ENCODE measurements at regions not wholly inside any gene's neighbourhood (a gene's known extent, or its start where the extent isn't known, plus 50 kb on each side); places are given as distances from the start of the nearest gene placed in this dataset.

DNA sequence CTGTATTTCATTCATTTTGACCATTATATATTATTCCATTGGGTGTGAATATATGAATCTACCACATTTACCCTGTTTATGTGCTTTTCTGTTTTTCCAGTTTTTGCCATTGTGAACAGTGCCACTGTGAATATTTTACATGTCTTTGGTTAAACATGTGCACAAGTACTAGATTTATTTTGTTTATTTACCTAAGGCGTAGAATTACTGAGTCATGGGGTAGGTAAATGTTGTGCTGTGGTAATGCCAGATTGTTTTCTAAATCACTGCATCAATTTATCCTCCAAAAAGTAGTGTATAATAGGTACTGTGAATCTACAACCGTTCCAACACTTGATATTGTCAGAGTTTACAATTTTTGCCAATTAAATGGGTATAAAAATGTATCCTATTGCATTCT is 362.1 kb upstream of the AGTR1 start:
- no peak for DNase-seq

DNA sequence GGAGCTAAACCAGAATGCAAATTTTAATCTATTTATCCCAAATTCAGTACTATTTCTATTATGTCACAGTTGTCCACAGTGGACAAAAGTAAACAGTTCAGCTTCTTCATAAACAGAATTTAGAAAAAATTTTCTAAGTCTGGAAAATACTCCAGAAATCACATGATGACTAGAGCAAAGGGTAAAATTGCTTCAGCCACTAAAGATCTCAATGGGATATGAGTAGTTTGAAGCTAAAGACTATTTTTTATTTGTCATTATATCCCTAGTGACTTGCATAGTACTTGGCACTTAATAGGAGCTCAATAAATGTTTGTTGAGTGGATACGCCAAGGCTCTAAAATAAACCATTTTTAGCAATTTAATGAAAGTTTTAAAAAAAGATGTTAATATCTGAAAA is 354.3 kb upstream of the AGTR1 start:
- H3K27me3 Mint-ChIP-seq: no peaks in the 10 kb centered on the region
- H3K27ac Mint-ChIP-seq: no peak overlapping the region
- no peaks in the 10 kb centered on the region for H3K36me3 Mint-ChIP-seq
- CTCF ChIA-PET: no interaction called here
- DNase-seq: no peak
- H3K9me3 Mint-ChIP-seq: peaks cover 4% of the 10 kb centered on the region
- H3K4me1 Mint-ChIP-seq: no peaks in the 10 kb centered on the region
- no peak overlapping the region for H3K4me3 Mint-ChIP-seq

More for the DNA sequence above, 362.1 kb upstream of the AGTR1 start:
- Mint-ChIP-seq H3K27me3 (no peaks in the 10 kb centered on the region), H3K36me3 (no peaks in the 10 kb centered on the region), H3K9me3 (peaks cover 3% of the 10 kb centered on the region), H3K4me3 (no peak overlapping the region), H3K27ac (no peak overlapping the region), H3K4me1 (no peaks in the 10 kb centered on the region)
- CTCF ChIA-PET: no interaction called here

DNA sequence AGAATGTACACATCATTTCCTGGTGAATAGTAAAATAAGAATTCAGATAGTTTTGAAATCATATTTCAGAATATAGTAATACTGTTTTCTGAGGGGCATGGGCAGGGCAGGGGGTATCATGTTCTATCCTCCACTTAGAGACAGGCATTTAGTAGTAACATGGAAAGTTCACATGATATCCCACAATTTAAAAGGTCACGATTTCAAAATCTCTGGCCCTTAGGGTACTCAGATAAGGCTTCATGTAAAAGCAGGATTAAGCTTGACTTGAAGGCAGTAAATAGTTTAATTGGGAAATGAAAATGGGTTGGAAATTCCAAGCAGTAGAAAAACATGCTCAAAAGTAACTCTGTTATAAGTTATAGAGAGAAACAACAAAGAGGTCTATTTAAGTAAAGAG is 353.2 kb upstream of the AGTR1 start:
- Mint-ChIP-seq H3K9me3 (peaks cover 6% of the 10 kb centered on the region), H3K27ac (no peak overlapping the region), H3K4me1 (no peaks in the 10 kb centered on the region), H3K36me3 (no peaks in the 10 kb centered on the region), H3K27me3 (no peaks in the 10 kb centered on the region), H3K4me3 (no peak overlapping the region)
- DNase-seq: no peak
- CTCF ChIA-PET: no interaction called here

DNA sequence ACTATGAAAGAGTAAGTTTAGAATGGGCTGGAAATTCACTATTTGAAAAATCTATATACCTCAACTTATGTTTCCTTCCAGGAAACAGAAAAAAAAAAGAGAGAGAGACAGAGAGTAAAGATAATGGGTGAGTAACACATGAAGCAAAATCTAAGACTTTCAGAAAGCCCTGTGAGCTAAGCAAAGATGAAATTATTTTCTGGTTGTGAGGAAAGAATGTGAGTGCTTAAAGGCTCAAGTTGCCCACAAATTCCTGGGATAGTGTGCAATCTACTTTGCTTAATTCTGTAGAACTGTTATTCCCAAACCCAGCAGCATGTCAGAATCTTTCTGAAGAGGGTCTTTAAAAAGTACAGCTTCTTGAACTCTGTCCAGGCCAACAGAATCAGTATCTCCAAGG is 337.7 kb upstream of the AGTR1 start:
- Mint-ChIP-seq H3K9me3 (no peaks in the 10 kb centered on the region), H3K27me3 (no peaks in the 10 kb centered on the region), H3K27ac (no peak overlapping the region), H3K4me1 (no peaks in the 10 kb centered on the region), H3K4me3 (no peak overlapping the region), H3K36me3 (no peaks in the 10 kb centered on the region)
- CTCF ChIA-PET: no interaction called here
- DNase-seq: no peak

DNA sequence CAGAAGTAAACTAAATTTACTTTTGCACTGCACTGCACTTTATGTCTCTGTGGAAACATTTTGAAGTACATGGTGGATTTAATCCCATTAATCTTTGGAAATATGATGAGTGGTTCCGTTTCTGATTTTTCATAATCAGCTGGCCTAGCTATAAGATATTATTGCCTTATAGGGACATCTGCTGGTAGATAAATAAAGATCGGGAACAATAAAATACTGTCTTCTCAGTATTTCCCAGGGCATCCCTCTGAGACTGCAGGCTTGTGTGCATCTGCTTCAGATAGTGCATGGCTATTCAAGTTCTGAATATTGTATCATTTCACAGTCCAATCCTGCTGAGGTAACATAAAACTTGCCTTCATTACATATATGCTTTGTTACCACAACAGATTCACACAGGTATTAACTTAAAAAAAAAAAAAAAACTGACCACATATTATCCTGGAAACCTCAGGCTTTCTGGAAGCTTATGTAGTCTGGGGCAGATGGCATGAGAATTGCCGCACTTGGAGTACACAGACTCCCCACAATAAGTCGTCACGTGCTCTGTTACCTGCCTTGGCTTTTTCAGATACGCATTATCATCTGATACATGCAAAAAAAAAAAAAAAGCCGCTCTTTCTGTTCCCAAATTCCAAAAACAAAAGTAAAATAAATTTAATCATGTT is 330.8 kb upstream of the AGTR1 start:
- no peak for DNase-seq
- Mint-ChIP-seq H3K4me3 (no peak overlapping the region), H3K27me3 (no peaks in the 10 kb centered on the region), H3K27ac (no peak overlapping the region), H3K9me3 (no peaks in the 10 kb centered on the region), H3K36me3 (no peaks in the 10 kb centered on the region), H3K4me1 (no peaks in the 10 kb centered on the region)
- CTCF ChIA-PET: no interaction called here

DNA sequence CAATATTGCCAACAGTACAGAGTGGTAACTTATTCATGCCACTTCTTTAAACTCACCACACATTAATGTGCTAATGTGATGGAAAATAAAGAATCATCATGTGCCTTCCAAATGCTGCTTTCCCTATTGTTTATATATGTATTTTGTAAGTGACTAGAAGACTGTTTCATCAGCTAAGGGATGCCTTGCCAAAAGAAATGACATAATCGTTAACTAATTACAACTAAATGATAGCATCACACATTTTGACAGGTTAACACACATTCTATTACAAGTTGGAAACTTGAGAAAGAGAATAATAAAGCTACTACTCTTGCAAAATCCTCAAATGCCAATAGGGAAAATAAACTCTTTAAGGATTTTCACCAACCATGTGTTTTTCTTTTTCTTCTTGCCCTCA is 329.9 kb upstream of the AGTR1 start:
- CTCF ChIA-PET: interaction anchor here (0.6 kb wide), 1 partner anchor 494 kb away, joined by 3 read pairs; no protein-coding TSS in a partner anchor
- DNase-seq: no peak
- Mint-ChIP-seq H3K27me3 (no peaks in the 10 kb centered on the region), H3K27ac (no peak overlapping the region), H3K9me3 (no peaks in the 10 kb centered on the region), H3K4me1 (no peaks in the 10 kb centered on the region), H3K4me3 (no peak overlapping the region), H3K36me3 (no peaks in the 10 kb centered on the region)

DNA sequence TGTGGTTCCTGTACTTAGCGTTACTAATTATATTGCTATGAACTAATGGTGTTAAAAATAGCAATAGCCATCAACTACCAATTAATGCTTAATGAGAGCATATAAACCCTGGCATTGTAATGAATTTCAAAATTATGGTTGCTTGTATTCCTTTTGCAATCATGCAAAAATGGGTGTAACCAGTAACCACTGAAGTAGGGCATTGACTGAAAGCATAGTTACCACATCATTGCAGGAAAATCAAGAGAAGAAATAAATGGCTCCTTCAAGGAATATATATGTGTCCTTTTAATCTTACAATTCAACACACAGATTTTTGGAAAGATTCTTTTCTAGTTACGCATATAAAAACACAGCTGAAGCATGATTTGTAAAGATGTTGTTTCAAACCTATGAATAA is 328.3 kb upstream of the AGTR1 start:
- no peak overlapping the region for H3K27ac Mint-ChIP-seq
- no peaks in the 10 kb centered on the region for H3K4me1 Mint-ChIP-seq
- no peak for DNase-seq
- H3K9me3 Mint-ChIP-seq: no peaks in the 10 kb centered on the region
- CTCF ChIA-PET: no interaction called here
- H3K4me3 Mint-ChIP-seq: no peak overlapping the region
- no peaks in the 10 kb centered on the region for H3K36me3 Mint-ChIP-seq
- H3K27me3 Mint-ChIP-seq: no peaks in the 10 kb centered on the region

DNA sequence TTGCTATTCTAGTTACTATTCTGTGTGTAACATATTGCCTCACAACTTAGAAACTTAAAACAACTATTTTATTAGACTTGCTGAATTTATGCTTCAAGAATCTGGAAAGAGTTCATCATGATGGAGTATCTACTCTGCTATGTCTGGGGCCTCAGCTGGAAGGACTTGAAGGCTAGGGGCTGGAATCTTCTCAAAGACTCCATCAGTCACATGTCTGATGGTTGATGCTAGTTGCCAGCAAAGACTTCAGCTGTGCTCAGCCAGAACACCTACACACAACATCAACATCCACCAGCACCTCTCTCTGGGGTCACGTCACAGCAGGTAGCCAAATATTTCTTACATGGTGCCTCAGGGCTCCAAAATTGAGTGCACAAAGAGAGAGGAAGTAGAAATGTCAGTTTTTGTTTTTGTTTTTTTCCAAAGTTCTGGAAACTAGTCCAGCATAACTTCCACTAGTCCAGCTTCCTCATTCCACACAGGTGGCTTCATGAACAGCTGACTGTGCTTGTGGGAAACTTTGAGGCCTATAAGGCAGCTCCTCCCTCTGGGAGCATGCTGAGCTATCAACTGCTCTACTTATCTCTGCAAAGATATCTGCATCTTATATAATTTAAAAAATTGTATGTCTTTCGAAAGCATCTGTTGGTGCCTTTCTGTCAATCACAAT is 325.4 kb upstream of the AGTR1 start:
- Mint-ChIP-seq H3K4me3 (no peak overlapping the region), H3K27ac (no peak overlapping the region), H3K36me3 (no peaks in the 10 kb centered on the region), H3K27me3 (no peaks in the 10 kb centered on the region), H3K9me3 (no peaks in the 10 kb centered on the region), H3K4me1 (no peaks in the 10 kb centered on the region)
- no peak for DNase-seq
- CTCF ChIA-PET: no interaction called here

DNA sequence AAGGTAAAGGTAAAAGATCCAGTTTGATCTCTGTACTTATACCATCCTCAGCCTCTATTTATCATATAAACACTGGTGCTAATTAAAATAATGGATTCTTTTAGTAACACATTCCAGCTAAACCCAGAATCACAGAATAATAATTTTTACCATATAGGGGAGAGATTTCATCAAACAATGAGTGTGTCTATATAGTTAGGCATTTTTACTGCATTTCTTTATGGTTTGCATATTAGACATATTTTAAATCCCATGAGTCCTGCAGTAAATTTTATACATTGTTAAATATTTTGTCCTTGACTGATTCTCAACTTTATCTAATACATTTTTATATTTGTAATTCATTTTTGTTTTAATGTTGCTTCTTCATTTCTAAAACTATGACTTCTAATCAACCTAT is 323.7 kb upstream of the AGTR1 start:
- CTCF ChIA-PET: no interaction called here

DNA sequence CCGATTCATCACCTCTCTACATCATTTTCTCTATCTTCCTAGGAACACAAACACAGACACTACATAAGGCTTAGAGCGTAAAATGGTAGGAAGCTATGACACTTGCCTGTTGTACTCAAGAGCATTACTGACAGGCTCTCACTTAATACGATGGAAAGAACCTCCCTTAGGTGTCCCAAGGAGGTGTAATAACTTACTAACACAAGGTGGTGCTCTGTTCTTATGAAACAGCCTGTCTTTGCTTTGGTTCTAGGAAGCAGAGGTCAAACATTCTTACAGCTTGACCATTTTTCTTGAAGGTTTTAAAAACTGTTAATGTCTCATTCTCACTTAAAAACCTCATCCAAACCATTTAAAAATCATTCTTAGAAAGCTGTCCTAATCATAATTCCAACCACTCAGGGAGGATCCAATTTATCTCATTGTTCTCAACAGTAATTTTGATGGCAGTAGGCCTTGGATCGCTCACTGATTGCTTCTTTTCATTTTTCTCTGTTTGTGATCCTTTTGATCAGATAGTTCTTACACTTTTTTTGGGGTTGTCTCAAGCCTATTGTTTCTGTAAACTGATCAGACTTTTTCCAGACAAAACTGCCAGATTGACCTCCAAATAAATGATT is 317.8 kb upstream of the AGTR1 start:
- Mint-ChIP-seq H3K27ac (no peak overlapping the region), H3K4me3 (no peak overlapping the region), H3K9me3 (no peaks in the 10 kb centered on the region), H3K36me3 (no peaks in the 10 kb centered on the region), H3K27me3 (no peaks in the 10 kb centered on the region), H3K4me1 (no peaks in the 10 kb centered on the region)
- CTCF ChIA-PET: no interaction called here
- no peak for DNase-seq

More for the DNA sequence above, 323.7 kb upstream of the AGTR1 start:
- no peaks in the 10 kb centered on the region for H3K27me3 Mint-ChIP-seq
- no peak for DNase-seq
- no peaks in the 10 kb centered on the region for H3K4me1 Mint-ChIP-seq
- no peak overlapping the region for H3K4me3 Mint-ChIP-seq
- H3K36me3 Mint-ChIP-seq: no peaks in the 10 kb centered on the region
- no peaks in the 10 kb centered on the region for H3K9me3 Mint-ChIP-seq
- no peak overlapping the region for H3K27ac Mint-ChIP-seq

DNA sequence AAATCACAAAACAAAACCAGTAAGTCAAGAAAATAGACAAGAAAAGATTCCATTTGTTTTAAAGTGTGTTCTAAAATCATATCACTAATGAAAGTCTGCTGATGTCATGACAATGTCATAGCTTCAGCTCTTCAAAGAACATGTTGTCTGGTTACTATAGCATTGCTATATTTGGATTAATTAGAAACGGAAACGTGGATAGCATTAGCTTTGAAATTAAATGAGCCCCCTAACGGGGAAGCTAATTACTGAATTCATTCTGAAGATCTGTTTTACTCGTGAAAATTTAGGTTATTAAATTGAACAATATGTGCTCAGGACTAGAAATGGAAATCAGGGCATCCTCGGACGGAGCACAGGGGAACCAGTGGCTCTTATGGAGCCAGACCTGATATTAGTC is 316.7 kb upstream of the AGTR1 start:
- DNase-seq: no peak
- no peaks in the 10 kb centered on the region for H3K4me1 Mint-ChIP-seq
- H3K36me3 Mint-ChIP-seq: no peaks in the 10 kb centered on the region
- CTCF ChIA-PET: no interaction called here
- no peak overlapping the region for H3K27ac Mint-ChIP-seq
- no peak overlapping the region for H3K4me3 Mint-ChIP-seq
- H3K27me3 Mint-ChIP-seq: no peaks in the 10 kb centered on the region
- no peaks in the 10 kb centered on the region for H3K9me3 Mint-ChIP-seq

DNA sequence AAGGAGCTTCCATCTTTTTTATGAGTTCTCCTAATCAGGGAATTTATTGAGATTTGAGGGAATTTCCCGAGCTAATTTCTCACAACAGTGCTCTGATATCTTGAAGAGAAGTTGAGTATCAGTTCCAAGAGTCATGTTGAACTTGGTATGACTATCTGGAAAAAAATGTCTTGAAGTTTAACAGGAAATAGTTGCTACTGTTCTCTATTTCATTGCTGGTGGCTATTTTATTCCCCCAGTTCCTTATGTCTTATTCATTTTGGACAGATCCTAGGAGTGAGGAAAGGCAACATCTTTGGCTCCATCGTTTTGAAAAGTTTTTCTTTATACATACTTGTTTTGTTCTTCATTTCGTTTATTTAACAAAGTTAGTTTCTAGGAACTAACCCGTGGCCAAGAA is 307.8 kb upstream of the AGTR1 start:
- Mint-ChIP-seq H3K36me3 (no peaks in the 10 kb centered on the region), H3K4me1 (no peaks in the 10 kb centered on the region), H3K4me3 (no peak overlapping the region), H3K9me3 (no peaks in the 10 kb centered on the region), H3K27me3 (no peaks in the 10 kb centered on the region), H3K27ac (no peak overlapping the region)
- CTCF ChIA-PET: no interaction called here
- DNase-seq: no peak

DNA sequence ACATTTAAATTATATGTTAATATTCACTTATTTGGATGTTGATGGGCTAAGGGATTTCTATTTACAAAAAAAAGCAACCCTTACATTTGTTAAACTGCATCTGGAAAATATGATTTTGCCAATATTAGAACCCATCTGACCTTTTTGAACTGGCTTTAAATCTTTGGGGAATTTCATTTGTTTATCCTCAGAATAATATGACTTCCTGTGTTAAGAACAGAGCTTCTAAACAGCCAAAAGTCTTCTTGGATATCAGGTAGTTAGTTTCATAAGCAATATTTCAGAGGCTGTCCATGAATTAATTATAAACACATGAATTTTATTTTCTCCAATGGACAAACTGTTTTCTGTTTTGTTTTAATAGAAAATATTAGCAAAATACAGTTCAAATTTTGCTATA is 301.9 kb upstream of the AGTR1 start:
- H3K4me3 Mint-ChIP-seq: no peak overlapping the region
- H3K36me3 Mint-ChIP-seq: no peaks in the 10 kb centered on the region
- no peak for DNase-seq
- no peaks in the 10 kb centered on the region for H3K27me3 Mint-ChIP-seq
- H3K27ac Mint-ChIP-seq: no peak overlapping the region
- CTCF ChIA-PET: no interaction called here
- H3K4me1 Mint-ChIP-seq: no peaks in the 10 kb centered on the region
- no peaks in the 10 kb centered on the region for H3K9me3 Mint-ChIP-seq

DNA sequence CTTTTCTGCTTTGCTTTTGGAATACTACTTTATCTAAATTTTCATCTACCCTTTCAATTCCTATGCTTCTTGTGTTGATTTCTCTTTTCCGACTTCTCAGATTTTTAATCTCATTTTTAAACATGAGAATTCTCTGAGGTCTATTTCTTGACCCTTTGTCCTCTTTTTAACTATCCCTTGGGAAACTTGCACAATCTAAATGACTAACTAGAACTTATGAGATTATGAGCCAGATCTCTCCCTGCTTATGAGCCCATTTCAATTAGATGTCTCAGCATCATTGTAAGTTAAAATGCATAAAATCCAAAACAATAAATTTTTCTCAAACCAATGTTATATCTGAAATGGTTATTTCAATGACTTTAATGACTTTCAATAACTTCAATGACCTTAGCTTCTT is 296.9 kb upstream of the AGTR1 start:
- H3K4me1 Mint-ChIP-seq: no peaks in the 10 kb centered on the region
- H3K36me3 Mint-ChIP-seq: no peaks in the 10 kb centered on the region
- no peak overlapping the region for H3K4me3 Mint-ChIP-seq
- no peak overlapping the region for H3K27ac Mint-ChIP-seq
- peaks cover 1% of the 10 kb centered on the region for H3K9me3 Mint-ChIP-seq
- DNase-seq: no peak
- no peaks in the 10 kb centered on the region for H3K27me3 Mint-ChIP-seq
- CTCF ChIA-PET: no interaction called here

DNA sequence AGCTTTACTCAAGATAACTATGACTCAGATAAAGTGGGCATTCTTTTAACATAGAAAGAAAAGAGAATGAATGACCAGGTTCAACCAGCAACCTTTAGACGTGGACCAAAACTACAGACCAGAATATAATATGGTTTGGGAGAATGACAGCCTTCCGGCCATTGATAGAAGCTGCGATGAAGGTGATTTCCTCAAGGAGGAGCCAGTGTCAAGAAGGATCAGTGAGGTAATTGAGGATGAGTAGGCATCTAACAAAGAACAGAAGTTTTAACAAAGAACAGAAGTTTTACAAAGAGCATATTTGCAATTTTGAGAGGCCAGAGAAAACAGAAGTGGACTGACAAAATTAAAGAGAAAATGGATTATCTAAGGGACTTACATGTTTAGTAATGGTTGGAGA is 289.0 kb upstream of the AGTR1 start:
- H3K4me3 Mint-ChIP-seq: no peak overlapping the region
- CTCF ChIA-PET: no interaction called here
- no peaks in the 10 kb centered on the region for H3K4me1 Mint-ChIP-seq
- H3K9me3 Mint-ChIP-seq: peaks cover 15% of the 10 kb centered on the region
- no peak overlapping the region for H3K27ac Mint-ChIP-seq
- H3K36me3 Mint-ChIP-seq: no peaks in the 10 kb centered on the region
- no peaks in the 10 kb centered on the region for H3K27me3 Mint-ChIP-seq
- no peak for DNase-seq
